ENCODE measurements at regions not wholly inside any gene's neighbourhood (a gene's known extent, or its start where the extent isn't known, plus 50 kb on each side); places are given as distances from the start of the nearest gene placed in this dataset.

DNA sequence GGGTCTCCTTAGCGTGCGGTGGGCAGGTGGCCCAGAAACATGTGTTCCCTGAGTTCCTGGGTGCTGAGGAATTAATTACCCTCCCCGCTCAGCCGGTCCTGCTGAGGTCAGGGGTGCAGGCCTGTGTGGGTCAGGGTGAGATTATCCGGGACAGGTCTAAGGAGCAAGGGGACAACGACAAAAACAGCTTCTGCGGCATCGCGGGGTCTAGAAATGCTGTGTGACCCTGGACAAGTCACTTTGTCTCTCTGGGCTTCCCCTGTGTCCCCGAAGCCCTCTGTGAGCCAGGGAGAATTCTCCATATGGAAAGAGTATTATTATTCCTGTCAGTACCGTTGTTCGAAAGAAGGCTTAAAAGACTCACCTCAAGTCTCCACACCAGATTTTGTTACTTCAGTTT is 186.1 kb downstream of the MN1 start:
- peaks cover 0 to 4% (median 2%) of the 10 kb centered on the region in 4 experiments; a peak in 4 of 7 replicates for H3K4me1 ChIP-seq (replicated peaks in 1 of 4; ENCODE audit: control insufficient read depth in 3 of 4, insufficient read depth in 4 of 4, low read length in 3 of 4)
- H3K14ac ChIP-seq (ENCODE audit: insufficient read length) = no peak overlapping the region
- no peaks in the 10 kb centered on the region; a peak in 4 of 7 replicates for H3K27me3 ChIP-seq (replicated peaks in 1 of 4; ENCODE audit: control insufficient read depth in 3 of 4, extremely low read depth in 1 of 4, insufficient read depth in 3 of 4, low read length in 3 of 4)
- 92% methylated on average over 12 of the region's 12 CpGs; no CpG with 5 or more reads in 1 of the 2 experiments for WGBS, 2 experiments (ENCODE audit: extremely low coverage in 1 of 2, insufficient coverage in 1 of 2, insufficient read length in 1 of 2, insufficient replicate concordance in 2 of 2, low coverage in 1 of 2, low lambda C conversion rate in 2 of 2, missing lambda C conversion rate in 1 of 2)
- no peaks in the 10 kb centered on the region for H3K79me2 ChIP-seq (ENCODE audit: control insufficient read depth in 1 of 2, insufficient read depth in 2 of 2, low read length in 2 of 2)
- H4K8ac ChIP-seq (ENCODE audit: extremely low read depth, insufficient read depth, low read length) = no peak overlapping the region
- H2BK5ac ChIP-seq (ENCODE audit: low read depth, low read length) = no peak overlapping the region
- H2AK5ac ChIP-seq (ENCODE audit: low read depth, low read length) = no peak overlapping the region
- H3K27ac ChIP-seq (ENCODE audit: low read depth, low read length) = no peak overlapping the region
- H4K91ac ChIP-seq (replicated peaks; ENCODE audit: insufficient read length, low read length) = no peak overlapping the region
- no peak overlapping the region for H2BK15ac ChIP-seq (ENCODE audit: low read length)
- DNase-seq (ENCODE audit: low read depth in 1 of 2, low spot score in 2 of 2) (no peak), FAIRE-seq (no peak)
- no peak overlapping the region for H3K56ac ChIP-seq (replicated peaks; ENCODE audit: insufficient read length, low read depth, low read length)
- H3K36me3 ChIP-seq (ENCODE audit: control insufficient read depth in 2 of 4, insufficient read depth in 4 of 4, low read length in 3 of 4) = no peaks in the 10 kb centered on the region
- H3K79me1 ChIP-seq (ENCODE audit: low read depth, low read length) = no peaks in the 10 kb centered on the region
- no peak overlapping the region for H3K4ac ChIP-seq (replicated peaks; ENCODE audit: insufficient read length, low read depth, low read length)
- H2BK12ac ChIP-seq (ENCODE audit: low read depth, low read length) = no peak overlapping the region
- H3K9me3 ChIP-seq (ENCODE audit: insufficient read depth in 2 of 2, low read depth in 1 of 2, low read length in 1 of 2) = no peaks in the 10 kb centered on the region
- H3K9ac ChIP-seq (replicated peaks in 1 of 4; ENCODE audit: extremely low read depth in 1 of 4, low read depth in 3 of 4, low read length in 3 of 4) = no peak overlapping the region
- H3K23me2 ChIP-seq (ENCODE audit: low read depth, low read length) = no peaks in the 10 kb centered on the region; the same call in 1 of the 2 replicates
- no peak overlapping the region for H2BK20ac ChIP-seq (ENCODE audit: low read length)
- no peak overlapping the region for H3K4me2 ChIP-seq (ENCODE audit: insufficient read depth in 1 of 2, low read depth in 2 of 2, low read length in 2 of 2)
- ChIA-PET CTCF (ENCODE audit: partially characterized antibody) (interaction anchor here (1.2 to 2.1 kb wide), 3 partner anchors 11 to 195 kb away, joined by 3 to 5 read pairs (median 4); no protein-coding TSS in a partner anchor), POLR2A (ENCODE audit: partially characterized antibody) (no interaction called here)
- no peak overlapping the region for H4K5ac ChIP-seq (ENCODE audit: insufficient read length, low read depth, low read length)
- no peak overlapping the region for H3K18ac ChIP-seq (ENCODE audit: extremely low read depth, low read length)
- no peak overlapping the region for H3K4me3 ChIP-seq (ENCODE audit: extremely low read depth in 1 of 4, insufficient read depth in 2 of 4, low read depth in 3 of 4, low read length in 4 of 4)
- H4K20me1 ChIP-seq (replicated peaks in 1 of 2; ENCODE audit: control insufficient read depth in 1 of 2, insufficient read depth in 2 of 2, low read length in 2 of 2) = no peaks in the 10 kb centered on the region
- H3K23ac ChIP-seq (ENCODE audit: insufficient read length) = no peak overlapping the region
- H2AFZ ChIP-seq (ENCODE audit: low read length) = no peak overlapping the region
- H2BK120ac ChIP-seq (replicated peaks; ENCODE audit: low read depth, low read length) = no peak overlapping the region
- TF ChIP-seq KDM1A (IDR thresholded peaks at IDR 0.05; ENCODE audit: borderline replicate concordance, low read length) = no peak
- TF ChIP-seq RXRA (IDR thresholded peaks at IDR 0.05; ENCODE audit: insufficient read depth, low read depth, low read length) = no peak
- no peak for TF ChIP-seq YY1 (IDR thresholded peaks at IDR 0.05; ENCODE audit: low read depth, low read length)
- no peak for TF ChIP-seq ASH2L (IDR thresholded peaks at IDR 0.05; ENCODE audit: low read length)
- no peak for TF ChIP-seq SIN3A (conservative IDR thresholded peaks at IDR 0.05 in 1 of 2, IDR thresholded peaks at IDR 0.05 in 1 of 2; ENCODE audit: low read depth in 1 of 2, low read length in 2 of 2)

All from H1 (cell line).